Osteoblast (primary cell): ENCODE measurements at regions not wholly inside any gene's neighbourhood (a gene's known extent, or its start where the extent isn't known, plus 50 kb on each side); places are given as distances from the start of the nearest gene placed in this dataset. TPM values are rescaled to one million over a fixed set of nuclear protein-coding genes. Genes with fewer than 3 reads are reported as not detected.

ENCODE experiments used
- DNase-seq: peaks from one replicate; pipeline ENCODE4 v3.0.0; 2011; ENCODE audit warnings: low spot score, mixed read lengths; ENCODE audit not compliant: insufficient read length; ENCODE audit errors: missing footprints
- H2AFZ ChIP-seq: 2 replicates; pipeline ENCODE4 v1.6.0; 2011; ENCODE audit warnings: mild to moderate bottlenecking, low read length
- H3K27ac ChIP-seq: 2 replicates; pipeline ENCODE4 v1.5.1; 2011; ENCODE audit warnings: mild to moderate bottlenecking, low read depth, low read length, moderate library complexity
- H3K27me3 ChIP-seq: 2 replicates; pipeline ENCODE4 v1.6.0; 2012; ENCODE audit warnings: mild to moderate bottlenecking, control low read depth, inconsistent platforms, low read length, moderate library complexity; ENCODE audit not compliant: insufficient read depth
- H3K36me3 ChIP-seq: 2 replicates; pipeline ENCODE4 v1.5.1; 2011; ENCODE audit warnings: mild to moderate bottlenecking, low read length, control low read depth, moderate library complexity; ENCODE audit not compliant: insufficient read depth
- H3K4me1 ChIP-seq: 2 replicates; pipeline ENCODE4 v1.5.1; 2011; ENCODE audit warnings: mild to moderate bottlenecking, low read length, control low read depth, moderate library complexity; ENCODE audit not compliant: insufficient read depth
- H3K4me2 ChIP-seq: 2 replicates; pipeline ENCODE4 v1.6.0; 2011; ENCODE audit warnings: mild to moderate bottlenecking, low read length; ENCODE audit not compliant: insufficient read depth
- H3K4me3 ChIP-seq: fragments of 200-600 bp; sonication (generic); 3 replicates; pipeline ENCODE4 v1.5.1; 2012; ENCODE audit warnings: mild to moderate bottlenecking, low read length, inconsistent platforms; ENCODE audit not compliant: insufficient read depth
- H3K79me2 ChIP-seq: 2 replicates; pipeline ENCODE4 v1.6.0; 2012; ENCODE audit warnings: mild to moderate bottlenecking, low read length, control low read depth, inconsistent platforms; ENCODE audit not compliant: insufficient read depth
- H3K9me3 ChIP-seq: 2 replicates; pipeline ENCODE4 v1.5.1; 2011; ENCODE audit warnings: low read depth, low read length, control low read depth
- H4K20me1 ChIP-seq: 2 replicates; pipeline ENCODE4 v1.6.0; 2012; ENCODE audit warnings: mild to moderate bottlenecking, low read length, control low read depth; ENCODE audit not compliant: insufficient read depth
- CTCF ChIP-seq: IDR thresholded peaks from 2 replicates; pipeline ENCODE4 v1.5.1; 2011; ENCODE audit warnings: mild to moderate bottlenecking, low read depth, low read length, moderate library complexity; ENCODE audit errors: extremely low read depth
- small RNA-seq: library from RNA; depleted of rRNA; stranded (forward); fragments of <200 nt; gene quantifications from one replicate; pipeline ENCODE3, GENCODE V24; 2012

- no peak for DNase-seq
- Histone ChIP-seq H3K27me3 (no peaks in the 10 kb centered on the region), H2AFZ (no peak overlapping the region), H3K4me1 (peaks cover 33% of the 10 kb centered on the region), H3K4me2 (no peak overlapping the region), H3K4me3 (no peak overlapping the region), H3K36me3 (no peaks in the 10 kb centered on the region), H3K27ac (no peak overlapping the region), H3K79me2 (no peaks in the 10 kb centered on the region), H3K9me3 (no peaks in the 10 kb centered on the region), H4K20me1 (no peaks in the 10 kb centered on the region)
- TF ChIP-seq CTCF: no peak
These were observed 50.7 kb upstream of the SLCO4A1 start for GRCh38 chr20:62591591-62591990.

Small RNA genes in the stretch of these regions (small RNA-seq; reads per million reads assigned to genes)
- gene MIR1-1: not detected
